HCT116 (cell line): ENCODE measurements at regions not wholly inside any gene's neighbourhood (a gene's known extent, or its start where the extent isn't known, plus 50 kb on each side); places are given as distances from the start of the nearest gene placed in this dataset.

Experiments used
- ATAC-seq: fragments of 200-7000 bp; cut with Tn5 transposase; 2 replicates; pipeline ENCODE4 v1.9.1; 2020; ENCODE audit warnings: mild to moderate bottlenecking, moderate library complexity
- BruUV-seq: library from RNA; stranded (reverse); fragments of 400-500 nt; replicated peaks from 2 replicates; lab custom pipeline; 2021; lab: Mats Ljungman, UMichigan
- CTCF ChIA-PET: fragments of 300-600 bp; sonication (Branson Sonifier 250); formaldehyde crosslinking; loops from one replicate; lab custom pipeline; 2021; ENCODE audit warnings: antibody characterized with exemption; lab: Charles Lee
- POLR2A ChIA-PET: fragments of 300-600, 350-600 bp; sonication (Branson Sonifier 250); formaldehyde crosslinking; loops from one replicate; lab custom pipeline; 2021; ENCODE audit warnings: antibody characterized with exemption; lab: Charles Lee
- RAD21 ChIA-PET, 2 experiments: fragments of 300-600 bp; sonication (Branson Sonifier 250); formaldehyde crosslinking; loops; one replicate each; lab custom pipeline; 2023; ENCODE audit warnings: low total read pairs in 2 of 2; ENCODE audit not compliant: uncharacterized antibody in 2 of 2, unreplicated experiment in 2 of 2, low non-redundant PET in 1 of 2; lab: Charles Lee
- DNase-seq: peaks from one replicate; pipeline ENCODE4 v3.0.0-alpha.2; 2010; ENCODE audit warnings: low read depth, low spot score
- H2AFZ ChIP-seq: fragments of 200-600 bp; shearing (Covaris generic), sonication (generic); 2 replicates; pipeline ENCODE4 v1.6.1; 2017; ENCODE audit warnings: low read depth, mixed run types, mixed read lengths, antibody characterized with exemption, low read length; ENCODE audit not compliant: poor library complexity, severe bottlenecking
- H3K27ac ChIP-seq: 2 replicates; pipeline ENCODE4 v1.5.1; 2012; ENCODE audit warnings: low read depth, low read length
- H3K27me3 ChIP-seq: fragments of 200-600 bp; sonication (generic); 2 replicates; pipeline ENCODE4 v1.6.1; 2016; ENCODE audit warnings: mixed run types, low read length, mixed read lengths; ENCODE audit not compliant: insufficient read depth
- H3K36me3 ChIP-seq, 2 experiments: fragments of 200-500 bp in 1 of 2; fragments of 200-600 bp in 1 of 2; sonication (Bioruptor generic) in 1 of 2; sonication (generic) in 1 of 2; 2 replicates each; pipeline versions ENCODE4 v1.5.1 to v1.6.1; 2014 to 2016; ENCODE audit warnings: low read length in 2 of 2, inconsistent platforms in 1 of 2, mixed read lengths in 1 of 2, mixed run types in 1 of 2; ENCODE audit not compliant: insufficient read depth in 2 of 2, control insufficient read depth in 1 of 2
- H3K4me1 ChIP-seq, 2 experiments: fragments of 200-600 bp in 1 of 2; sonication (generic) in 1 of 2; 2 replicates each; pipeline versions ENCODE4 v1.5.1 to v1.6.1; 2012 to 2017; ENCODE audit warnings: low read length in 2 of 2, inconsistent platforms in 1 of 2, mild to moderate bottlenecking in 1 of 2, mixed read lengths in 1 of 2, mixed run types in 1 of 2, moderate library complexity in 1 of 2; ENCODE audit not compliant: insufficient read depth in 2 of 2, control insufficient read depth in 1 of 2
- H3K4me2 ChIP-seq: fragments of 200-600 bp; sonication (generic); 2 replicates; pipeline ENCODE4 v1.6.1; 2017; ENCODE audit warnings: mixed run types, low read length, mixed read lengths
- H3K4me3 ChIP-seq, 2 experiments: fragments of 200-600 bp in 1 of 2; sonication (generic) in 1 of 2; replicated peaks in 1 of 2; 2 replicates each; pipeline ENCODE4 v1.5.1; 2011 to 2016; ENCODE audit warnings: low read length in 2 of 2, control low read depth in 1 of 2, low read depth in 1 of 2, mild to moderate bottlenecking in 1 of 2, mixed read lengths in 1 of 2, mixed run types in 1 of 2
- H3K79me2 ChIP-seq: fragments of 200-600 bp; sonication (generic); 2 replicates; pipeline ENCODE4 v1.6.1; 2017; ENCODE audit warnings: mild to moderate bottlenecking, mixed run types, low read length, moderate library complexity, mixed read lengths; ENCODE audit not compliant: insufficient read depth
- H3K9ac ChIP-seq: fragments of 200-600 bp; sonication (generic); 2 replicates; pipeline ENCODE4 v1.6.1; 2016; ENCODE audit warnings: low read length, mixed read lengths
- H3K9me2 ChIP-seq: fragments of 200-600 bp; sonication (generic), shearing (Covaris generic); 2 replicates; pipeline ENCODE4 v1.6.1; 2017; ENCODE audit warnings: mixed run types, mild to moderate bottlenecking, moderate library complexity; ENCODE audit not compliant: insufficient read depth
- H3K9me3 ChIP-seq, 2 experiments: fragments of 200-500 bp in 1 of 2; fragments of 200-600 bp in 1 of 2; sonication (Bioruptor generic) in 1 of 2; sonication (generic) in 1 of 2; 2 replicates each; pipeline ENCODE4 v1.6.1; 2014 to 2017; ENCODE audit warnings: low read length in 2 of 2, mixed read lengths in 2 of 2, inconsistent platforms in 1 of 2, low read depth in 1 of 2, mild to moderate bottlenecking in 1 of 2, mixed run types in 1 of 2, moderate library complexity in 1 of 2; ENCODE audit not compliant: control insufficient read depth in 1 of 2, insufficient read depth in 1 of 2
- H4K20me1 ChIP-seq: fragments of 200-600 bp; sonication (generic), shearing (Covaris generic); 2 replicates; pipeline ENCODE4 v1.6.1; 2017; ENCODE audit warnings: mixed run types, mild to moderate bottlenecking, moderate library complexity; ENCODE audit not compliant: insufficient read depth
- CBX3 ChIP-seq: IDR thresholded peaks from 2 replicates; pipeline ENCODE4 v1.6.1; 2012; ENCODE audit warnings: low read depth
- CEBPB ChIP-seq: IDR thresholded peaks from 2 replicates; pipeline ENCODE4 v1.6.1; 2012; ENCODE audit warnings: low read depth
- EGR1 ChIP-seq: IDR thresholded peaks from 2 replicates; pipeline ENCODE4 v1.6.1; 2012; ENCODE audit warnings: low read depth
- EZH2phosphoT487 ChIP-seq: fragments of 200-600 bp; IDR thresholded peaks from 2 replicates; pipeline ENCODE4 v1.6.1; 2018; ENCODE audit warnings: antibody characterized with exemption, borderline replicate concordance
- FOSL1 ChIP-seq: IDR thresholded peaks from 2 replicates; pipeline ENCODE4 v1.6.1; 2012; ENCODE audit warnings: low read depth
- JUND ChIP-seq: IDR thresholded peaks from 2 replicates; pipeline ENCODE4 v1.6.1; 2012
- POLR2A ChIP-seq: IDR thresholded peaks from 2 replicates; pipeline ENCODE4 v1.7.0; 2011; ENCODE audit warnings: borderline replicate concordance; ENCODE audit not compliant: insufficient read depth, insufficient read length; ENCODE audit errors: extremely low read depth
- POLR2AphosphoS5 ChIP-seq: IDR thresholded peaks from 2 replicates; pipeline ENCODE4 v1.6.1; 2011; ENCODE audit warnings: mild to moderate bottlenecking, low read depth, low read length, moderate library complexity
- SP1 ChIP-seq: IDR thresholded peaks from 2 replicates; pipeline ENCODE4 v1.6.1; 2012; ENCODE audit warnings: low read depth
- ZFX ChIP-seq: fragments of 450-650 bp; IDR thresholded peaks from 2 replicates; pipeline ENCODE4 v1.6.1; 2017
- ZNF274 ChIP-seq: fragments of 200-500 bp; sonication (Bioruptor generic); IDR thresholded peaks from 2 replicates; pipeline ENCODE4 v1.6.1; 2014; ENCODE audit warnings: mild to moderate bottlenecking, low read depth, low read length, inconsistent platforms
- intact Hi-C: fragments of 100-400 bp; cut with micrococcal nuclease; formaldehyde crosslinking; loops from 2 replicates; pipeline ENCODE4 v1.10.0; 2022
- TF ChIP-seq, protein P1 (sequence below), 3 experiments: fragments of 200-600 bp in 1 of 3; sonication (generic) in 1 of 3; IDR thresholded peaks in 2 of 3; conservative IDR thresholded peaks in 1 of 3; 2 replicates each; pipeline ENCODE4 v1.5.1; 2012 to 2017; ENCODE audit warnings: low read depth in 2 of 3, low read length in 2 of 3, antibody characterized with exemption in 1 of 3, borderline replicate concordance in 1 of 3, control low read depth in 1 of 3, mild to moderate bottlenecking in 1 of 3, mixed read lengths in 1 of 3, mixed run types in 1 of 3, moderate library complexity in 1 of 3; ENCODE audit not compliant: insufficient read depth in 1 of 3

DNA sequence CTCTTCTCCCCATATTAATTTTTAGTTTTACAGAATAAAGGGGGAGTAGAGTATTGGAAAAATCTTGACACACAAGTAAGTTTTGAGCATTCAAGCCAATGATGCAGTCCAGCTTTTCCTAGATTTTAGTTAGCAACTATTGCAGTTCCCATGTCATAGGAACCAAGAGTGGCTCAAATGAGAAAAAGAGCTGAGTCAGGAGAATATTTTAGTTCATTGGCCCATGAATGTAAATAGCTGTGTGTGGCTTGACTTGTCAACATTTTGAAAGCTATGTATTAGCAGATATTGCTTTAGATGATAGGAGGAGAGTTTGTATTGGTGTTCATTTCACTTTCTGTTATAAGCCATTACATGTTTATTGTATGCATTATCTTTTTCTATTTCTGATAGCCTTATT lies 853.7 kb downstream of the PLOD2 start:
- BruUV-seq: no TSS peak
- intact Hi-C loops: no loop called here
- Histone ChIP-seq H3K27ac (no peak overlapping the region), H3K9ac (no peak overlapping the region), H3K9me3 (no peaks in the 10 kb centered on the region), H2AFZ (no peak overlapping the region), H3K36me3 (no peaks in the 10 kb centered on the region), H3K4me2 (no peak overlapping the region), H3K9me2 (no peaks in the 10 kb centered on the region), H3K4me1 (no peaks in the 10 kb centered on the region)
- CTCF ChIA-PET: no interaction called here
- TF ChIP-seq EZH2phosphoT487 (no peak), FOSL1 (no peak), ZNF274 (no peak), POLR2AphosphoS5 (no peak), JUND (no peak), CEBPB (no peak), CBX3 (no peak), ZFX (no peak), EGR1 (no peak), POLR2A (no peak), SP1 (no peak)
- TF ChIP-seq, protein P1, sequence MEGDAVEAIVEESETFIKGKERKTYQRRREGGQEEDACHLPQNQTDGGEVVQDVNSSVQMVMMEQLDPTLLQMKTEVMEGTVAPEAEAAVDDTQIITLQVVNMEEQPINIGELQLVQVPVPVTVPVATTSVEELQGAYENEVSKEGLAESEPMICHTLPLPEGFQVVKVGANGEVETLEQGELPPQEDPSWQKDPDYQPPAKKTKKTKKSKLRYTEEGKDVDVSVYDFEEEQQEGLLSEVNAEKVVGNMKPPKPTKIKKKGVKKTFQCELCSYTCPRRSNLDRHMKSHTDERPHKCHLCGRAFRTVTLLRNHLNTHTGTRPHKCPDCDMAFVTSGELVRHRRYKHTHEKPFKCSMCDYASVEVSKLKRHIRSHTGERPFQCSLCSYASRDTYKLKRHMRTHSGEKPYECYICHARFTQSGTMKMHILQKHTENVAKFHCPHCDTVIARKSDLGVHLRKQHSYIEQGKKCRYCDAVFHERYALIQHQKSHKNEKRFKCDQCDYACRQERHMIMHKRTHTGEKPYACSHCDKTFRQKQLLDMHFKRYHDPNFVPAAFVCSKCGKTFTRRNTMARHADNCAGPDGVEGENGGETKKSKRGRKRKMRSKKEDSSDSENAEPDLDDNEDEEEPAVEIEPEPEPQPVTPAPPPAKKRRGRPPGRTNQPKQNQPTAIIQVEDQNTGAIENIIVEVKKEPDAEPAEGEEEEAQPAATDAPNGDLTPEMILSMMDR (IDR thresholded peaks at IDR 0.05 in 2 of 3, conservative IDR thresholded peaks at IDR 0.05 in 1 of 3; ENCODE audit: borderline replicate concordance in 1 of 3, insufficient read depth in 1 of 3, low read depth in 2 of 3, low read length in 2 of 3): no peak
- TF ChIP-seq, all 23 proteins: peak for 0
- ChIA-PET POLR2A (no interaction called here), RAD21 (no interaction called here)
- Histone ChIP-seq H3K4me3 (no peak overlapping the region), H3K79me2 (no peaks in the 10 kb centered on the region), H4K20me1 (no peaks in the 10 kb centered on the region), H3K27me3 (no peaks in the 10 kb centered on the region)
- ATAC-seq (no peak), DNase-seq (no peak)
